ENCODE measurements at regions not wholly inside any gene's neighbourhood (a gene's known extent, or its start where the extent isn't known, plus 50 kb on each side); places are given as distances from the start of the nearest gene placed in this dataset.
A peak's percentile ranks its signal among the peaks of the same experiment; 100 is the strongest.

- in situ Hi-C loops (cut with HindIII; ENCODE audit: low sequenced_read_pairs), result no loop called here
- TF ChIP-seq CTCF (IDR thresholded peaks at IDR 0.05; ENCODE audit: low read depth, low read length), result no peak
- H3K4me3 ChIP-seq (ENCODE audit: low read depth, low read length), result no peak overlapping the region
- no peak for DNase-seq (ENCODE audit: low read depth, low spot score)
These were observed 331.8 kb downstream of the C7orf25 start for GRCh38 chr7:42580061-42580460.

- H3K4me3 ChIP-seq (ENCODE audit: low read depth, low read length), result no peak overlapping the region
- no peak for DNase-seq (ENCODE audit: low read depth, low spot score)
- in situ Hi-C loops (cut with HindIII; ENCODE audit: low sequenced_read_pairs), result no loop called here
- no peak for TF ChIP-seq CTCF (IDR thresholded peaks at IDR 0.05; ENCODE audit: low read depth, low read length)
These were observed 336.7 kb downstream of the C7orf25 start for GRCh38 chr7:42575171-42575570.

GRCh38 chr7:42574685-42575084 is 337.2 kb downstream of the C7orf25 start:
- no peak overlapping the region for H3K4me3 ChIP-seq (ENCODE audit: low read depth, low read length)
- no peak for DNase-seq (ENCODE audit: low read depth, low spot score)
- in situ Hi-C loops (cut with HindIII; ENCODE audit: low sequenced_read_pairs), result no loop called here
- peak; percentile 12 for TF ChIP-seq CTCF (IDR thresholded peaks at IDR 0.05; ENCODE audit: low read depth, low read length)

- in situ Hi-C loops (cut with HindIII; ENCODE audit: low sequenced_read_pairs), result no loop called here
- TF ChIP-seq CTCF (IDR thresholded peaks at IDR 0.05; ENCODE audit: low read depth, low read length), result no peak
- no peak for DNase-seq (ENCODE audit: low read depth, low spot score)
- no peak overlapping the region for H3K4me3 ChIP-seq (ENCODE audit: low read depth, low read length)
These were observed 337.1 kb upstream of the GLI3 start for GRCh38 chr7:42573881-42574672.

- no peak for DNase-seq (ENCODE audit: low read depth, low spot score)
- no peak for TF ChIP-seq CTCF (IDR thresholded peaks at IDR 0.05; ENCODE audit: low read depth, low read length)
- in situ Hi-C loops (cut with HindIII; ENCODE audit: low sequenced_read_pairs), result no loop called here
- H3K4me3 ChIP-seq (ENCODE audit: low read depth, low read length), result no peak overlapping the region
These were observed 335.6 kb upstream of the GLI3 start for GRCh38 chr7:42572561-42572960.

- H3K4me3 ChIP-seq (ENCODE audit: low read depth, low read length), result no peak overlapping the region
- no peak for TF ChIP-seq CTCF (IDR thresholded peaks at IDR 0.05; ENCODE audit: low read depth, low read length)
- no peak for DNase-seq (ENCODE audit: low read depth, low spot score)
- in situ Hi-C loops (cut with HindIII; ENCODE audit: low sequenced_read_pairs), result no loop called here
These were observed 335.0 kb upstream of the GLI3 start for GRCh38 chr7:42572056-42572455.

All from astrocyte of the spinal cord (primary cell).